PC-9 (cell line): ENCODE measurements at regions not wholly inside any gene's neighbourhood (a gene's known extent, or its start where the extent isn't known, plus 50 kb on each side); places are given as distances from the start of the nearest gene placed in this dataset.
"Not testable (repeated sequence)": the region's sequence is repeated elsewhere in the genome, so short reads cannot be mapped to it uniquely, and the experiment has no call there.

ENCODE experiments used
- CTCF ChIP-seq: fragments of 200-600 bp; sonication (generic); conservative IDR thresholded peaks from 2 replicates; pipeline ENCODE4 v1.6.1; 2017; ENCODE audit warnings: mixed run types, antibody characterized with exemption, mild to moderate bottlenecking, moderate library complexity
- EZH2 ChIP-seq: fragments of 200-600 bp; sonication (generic); IDR thresholded peaks from 2 replicates; pipeline ENCODE4 v1.8.0; 2017; ENCODE audit warnings: antibody characterized with exemption, low read depth

- not testable (repeated sequence) for TF ChIP-seq EZH2, CTCF
Observed at GRCh38 chr4:31750581-31750980, 1030.4 kb downstream of the PCDH7 start.
